NCI-H2171 treated with DMSO at 0.1 percent for 48 hours (cell line): ENCODE measurements at regions not wholly inside any gene's neighbourhood (a gene's known extent, or its start where the extent isn't known, plus 50 kb on each side); places are given as distances from the start of the nearest gene placed in this dataset.

Source experiments
- DNase-seq: peaks from one replicate; lab custom pipeline; 2025; lab: John Stamatoyannopoulos, UW

DNA sequence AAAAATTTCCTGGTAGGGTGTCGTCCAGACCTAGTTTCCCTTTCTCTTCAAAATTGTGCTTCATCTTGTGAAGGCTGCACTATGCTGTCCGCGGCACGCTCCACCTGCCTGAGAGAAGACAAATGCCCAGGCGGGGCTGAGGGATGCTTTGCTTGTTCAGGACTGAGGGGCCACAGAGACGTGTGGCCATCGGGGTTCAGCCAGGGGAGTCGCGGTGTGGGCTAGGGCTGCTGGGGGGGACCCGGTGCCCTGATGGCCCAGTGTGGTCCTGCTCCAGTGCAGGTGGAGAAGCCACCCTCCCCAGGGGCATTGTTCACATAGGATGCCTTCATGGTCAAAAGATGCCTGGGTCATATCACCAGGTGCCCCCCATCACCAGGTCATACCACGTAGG lies 107.8 kb upstream of the SHH start:
- no peak for DNase-seq

DNA sequence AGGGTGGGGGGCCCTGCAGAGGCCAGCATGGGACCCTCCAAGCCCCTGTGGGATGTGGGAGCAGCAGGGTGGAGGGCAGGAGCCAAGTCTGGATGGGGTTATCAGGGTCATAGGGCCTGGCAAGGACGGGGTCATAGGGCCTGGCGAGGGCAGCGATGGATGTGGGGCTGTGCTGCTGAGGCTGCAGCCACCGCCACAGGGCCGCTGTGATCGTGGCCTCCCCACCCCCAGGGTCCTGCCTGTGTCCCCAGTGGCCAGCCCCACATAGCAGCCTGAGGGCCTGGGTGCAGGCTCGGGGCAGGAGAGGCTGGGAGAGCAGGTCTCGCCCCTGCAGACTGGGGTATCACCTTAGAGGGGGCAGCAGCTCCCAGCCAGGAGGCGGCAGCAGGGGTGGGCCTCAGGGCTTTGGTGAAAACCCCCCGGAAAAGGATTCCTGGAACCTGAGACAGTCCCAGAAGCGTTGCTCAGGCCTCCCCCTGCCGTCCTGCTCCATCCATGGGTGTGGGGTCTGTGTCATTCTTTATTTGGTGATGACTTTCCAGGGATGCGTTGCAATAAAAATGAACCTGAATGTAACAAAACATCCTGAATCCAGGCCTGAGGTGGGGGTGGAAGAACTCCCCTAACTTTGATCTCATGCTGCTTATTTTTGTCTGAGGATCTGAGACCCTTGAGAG lies 107.3 kb upstream of the SHH start:
- no peak for DNase-seq

DNA sequence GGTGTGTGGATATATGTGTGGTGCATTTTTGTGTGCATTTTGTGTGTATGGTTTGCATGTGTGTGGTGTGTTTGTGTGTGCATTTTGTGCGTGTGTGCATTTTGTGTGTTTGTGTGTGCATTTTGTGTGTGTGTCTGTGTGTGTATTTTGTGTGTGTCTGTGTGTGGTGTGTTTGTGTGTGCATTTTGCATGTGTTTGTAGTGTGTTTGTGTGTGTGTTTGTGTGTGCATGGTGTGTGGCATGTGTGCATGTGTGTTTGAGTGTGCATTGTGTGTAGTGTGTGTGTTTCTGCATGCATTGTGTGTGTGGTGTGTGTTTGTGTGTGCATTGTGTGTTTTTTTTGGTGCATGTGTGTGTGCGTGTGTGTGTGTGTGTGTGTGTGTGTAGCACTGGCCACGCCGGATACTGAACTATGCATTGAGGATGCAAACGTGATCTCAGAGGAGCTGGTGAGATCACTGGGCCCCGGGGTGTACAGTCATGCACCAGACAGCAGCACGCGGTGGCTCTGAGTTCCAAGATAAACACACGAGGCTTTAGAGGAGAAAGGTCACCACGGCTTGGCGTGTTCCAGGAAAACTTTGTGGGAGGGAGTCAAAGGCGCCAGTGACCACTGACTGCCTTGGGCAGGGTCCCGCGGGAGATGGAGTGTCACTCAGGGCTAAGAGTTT lies 106.6 kb upstream of the SHH start:
- no peak for DNase-seq

DNA sequence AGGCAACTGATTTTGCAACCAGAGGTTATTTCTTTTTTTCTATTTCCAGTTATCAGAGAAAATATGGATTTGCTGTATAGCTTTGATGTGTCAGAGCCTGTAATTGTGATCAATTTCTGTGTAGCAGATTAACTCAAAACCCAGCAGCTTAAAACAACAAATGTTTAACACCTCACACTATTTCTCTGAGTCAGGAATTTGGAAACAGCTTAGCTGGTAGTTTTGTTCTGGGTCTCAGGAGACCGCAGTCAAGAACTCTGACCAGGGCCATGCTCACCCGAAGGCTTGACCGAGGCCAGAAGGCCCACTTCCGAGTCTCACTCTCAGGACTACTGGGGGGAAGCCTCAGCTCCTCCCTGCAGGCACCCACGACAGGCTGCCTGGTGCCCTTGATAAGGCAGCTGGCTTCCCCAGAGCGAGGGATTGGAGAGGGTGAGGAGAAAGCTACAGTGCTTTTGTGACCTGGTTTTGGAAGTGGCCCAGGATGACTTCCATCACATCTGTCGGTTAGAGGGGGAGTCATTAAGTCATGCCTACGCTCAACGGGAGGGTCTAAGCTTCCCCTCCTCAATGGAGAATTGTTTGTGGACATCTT lies 105.7 kb upstream of the SHH start:
- DNase-seq, result no peak

DNA sequence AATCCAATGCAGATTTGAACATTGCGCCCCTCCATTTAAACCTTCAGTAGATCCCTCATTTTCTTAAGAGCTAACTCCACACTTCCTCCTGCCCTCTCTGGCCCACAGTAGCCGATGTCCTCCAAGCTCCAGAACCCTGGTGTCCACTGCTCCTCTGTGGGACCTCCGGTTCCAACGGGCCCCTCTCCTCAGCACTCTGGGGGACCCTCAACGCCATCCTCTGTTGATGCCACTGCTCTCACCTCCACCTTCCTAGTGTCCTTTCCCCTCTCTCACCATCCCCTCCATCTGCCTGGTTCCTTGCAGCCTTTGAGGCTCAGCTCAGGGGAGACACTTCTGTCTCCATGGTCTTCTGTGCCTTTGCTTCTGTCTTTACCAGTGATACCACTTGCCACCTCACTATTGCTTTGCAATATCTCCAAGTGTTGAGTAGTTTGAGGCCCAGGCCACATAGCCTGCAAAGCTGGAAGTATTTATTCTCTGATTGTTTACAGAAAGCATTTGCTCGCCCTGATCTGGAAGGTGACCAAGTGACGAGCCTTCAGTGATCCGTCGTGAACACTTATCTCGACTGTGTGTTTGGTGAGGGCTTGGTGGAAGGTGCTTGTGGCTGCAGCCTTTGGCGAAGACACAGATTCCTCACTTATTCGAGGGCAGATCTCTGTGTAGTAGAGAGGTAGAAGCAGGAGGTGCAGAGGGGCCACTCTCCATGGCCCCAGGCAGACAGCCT lies 104.8 kb upstream of the SHH start:
- DNase-seq, result no peak

DNA sequence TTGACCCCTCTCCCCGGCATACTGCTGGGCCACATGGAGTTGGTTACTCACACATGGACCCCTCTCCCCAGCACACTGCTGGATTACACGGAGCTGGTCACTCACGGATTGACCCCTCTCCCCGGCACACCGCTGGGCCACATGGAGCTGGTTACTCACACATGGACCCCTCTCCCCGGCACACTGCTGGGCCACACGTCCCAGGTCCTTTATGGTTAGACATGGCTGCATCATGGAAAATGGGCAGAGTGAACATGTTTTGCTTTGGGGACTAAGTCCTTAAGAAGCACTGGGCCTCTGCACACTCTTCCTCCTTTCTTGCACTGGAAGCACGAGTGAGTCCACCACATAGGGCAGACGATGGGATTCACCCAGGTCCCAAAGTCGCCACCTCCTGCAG lies 102.1 kb upstream of the SHH start:
- DNase-seq, result no peak

DNA sequence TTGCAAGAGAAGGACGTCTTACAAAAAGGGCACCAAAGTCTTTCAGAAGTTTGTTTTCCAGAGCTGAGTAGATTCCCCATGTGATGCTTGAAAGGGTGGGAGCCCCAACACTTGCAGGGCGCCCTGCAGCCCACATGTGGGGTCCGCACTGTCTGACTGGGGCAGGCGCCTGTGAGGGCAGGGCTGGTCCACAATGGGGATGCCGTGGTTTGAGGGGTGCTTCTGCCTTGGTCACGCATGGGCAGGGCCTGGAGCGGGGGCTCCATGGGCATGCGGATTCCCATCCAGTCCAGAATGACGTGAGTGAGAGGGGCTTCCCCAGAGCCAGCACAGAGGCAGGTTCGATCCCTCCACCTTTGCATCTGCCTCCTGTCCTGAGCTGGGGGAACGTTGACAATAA lies 101.5 kb upstream of the SHH start:
- DNase-seq, result no peak

DNA sequence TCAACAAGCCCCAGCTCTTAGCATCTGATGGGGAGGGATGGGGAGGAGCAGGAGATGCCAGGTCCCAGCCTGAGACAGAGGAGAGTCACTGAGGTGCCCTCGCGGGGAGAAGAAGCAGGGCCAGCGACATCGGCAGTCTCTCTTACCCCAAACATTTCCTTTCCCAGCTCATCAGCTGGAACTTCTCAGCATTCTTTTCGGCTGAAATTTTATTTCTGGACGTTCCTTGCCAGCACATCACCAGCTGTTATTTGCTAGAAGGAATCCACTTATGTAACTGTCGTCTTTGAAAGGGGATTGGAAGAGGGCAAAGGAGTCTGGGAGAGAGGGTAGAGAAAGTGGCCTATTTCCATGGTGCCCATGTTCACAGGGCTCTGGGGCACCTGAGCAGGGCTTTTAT lies 101.0 kb upstream of the SHH start:
- no peak for DNase-seq

DNA sequence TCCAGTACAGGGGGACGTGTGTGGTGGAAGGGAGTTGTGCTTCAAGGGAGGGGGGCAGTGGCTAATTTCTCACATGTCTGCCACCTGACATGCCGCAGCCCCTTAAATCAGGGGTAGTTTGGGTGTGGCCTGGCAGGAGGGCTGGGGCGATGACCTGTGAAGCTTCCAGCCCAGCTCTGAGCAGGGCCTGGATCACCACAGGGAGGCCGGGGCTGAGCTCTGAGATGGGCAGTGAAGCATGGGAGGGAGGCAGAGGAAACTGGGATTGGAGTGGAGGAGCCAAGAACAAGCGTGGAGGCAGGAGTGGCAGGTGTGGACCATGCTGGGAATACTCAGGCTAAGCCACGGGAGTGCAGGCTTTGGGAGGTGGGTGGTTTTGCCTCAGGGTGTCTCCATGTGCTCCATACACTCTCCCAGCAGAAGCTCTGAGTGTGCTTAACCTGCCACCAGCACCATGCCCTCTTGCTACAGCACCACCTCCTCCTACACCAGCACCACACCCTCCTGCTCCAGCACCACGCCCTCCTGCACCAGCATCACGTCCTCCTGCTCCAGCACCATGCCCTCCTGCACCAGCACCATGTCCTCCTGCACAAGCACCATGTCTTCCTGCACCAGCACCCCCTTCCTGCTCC lies 99.3 kb upstream of the SHH start:
- no peak for DNase-seq

DNA sequence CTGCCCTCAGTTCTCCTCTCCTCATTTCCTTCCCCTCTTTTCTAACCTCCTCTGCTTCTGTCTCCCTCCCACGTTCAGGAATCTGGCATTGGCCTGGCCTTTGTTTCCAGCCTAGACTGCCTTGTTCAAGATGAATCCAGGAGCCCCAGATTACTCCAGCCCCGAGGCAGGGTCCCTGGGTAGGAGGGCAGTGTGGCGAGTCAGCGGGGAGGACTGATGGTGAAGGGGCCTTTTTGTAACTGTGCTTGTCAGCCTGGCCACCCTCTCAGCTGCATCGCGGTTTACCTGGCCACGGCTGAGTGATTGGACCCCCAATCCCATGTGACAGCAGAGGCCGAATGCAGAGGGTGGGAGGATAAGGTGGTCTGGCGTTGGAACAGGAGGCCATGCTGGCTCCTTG lies 96.1 kb upstream of the SHH start:
- no peak for DNase-seq

DNA sequence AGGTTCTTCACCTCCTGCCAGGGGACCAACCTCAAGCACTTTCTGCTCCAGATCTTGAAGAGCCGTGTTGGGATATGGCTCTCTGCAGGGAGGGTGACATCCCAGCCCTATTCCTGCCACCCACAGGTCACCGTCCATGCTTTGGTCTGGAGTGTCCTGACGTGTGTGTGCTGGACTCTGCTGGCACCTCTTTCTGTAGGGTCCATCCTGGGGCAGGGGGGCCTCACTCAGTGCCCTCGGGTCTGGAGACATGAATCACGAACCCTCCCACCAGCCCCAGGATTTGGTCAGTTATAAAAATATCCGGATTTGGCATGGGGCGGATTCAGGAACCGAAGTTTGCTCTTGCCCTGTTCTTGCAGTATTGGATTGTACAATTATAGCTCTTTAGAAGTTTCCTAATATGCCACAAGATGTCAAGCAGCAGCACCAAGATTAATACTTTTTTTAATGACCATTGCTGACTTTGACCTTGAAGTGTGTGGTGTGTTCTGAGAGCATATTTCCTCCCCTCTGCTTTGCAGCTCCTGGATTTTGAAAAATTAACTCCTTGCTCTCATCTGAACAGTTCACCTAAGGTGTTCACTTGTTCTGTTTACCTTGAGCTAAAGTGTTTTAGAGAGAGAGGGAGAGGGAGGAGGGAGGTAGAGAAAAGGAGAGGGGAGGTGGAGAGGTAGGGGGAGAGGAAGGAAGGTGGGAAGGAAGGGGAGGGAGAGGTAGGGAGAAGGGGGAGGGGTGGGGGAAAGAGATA lies 95.4 kb upstream of the SHH start:
- DNase-seq, result no peak

DNA sequence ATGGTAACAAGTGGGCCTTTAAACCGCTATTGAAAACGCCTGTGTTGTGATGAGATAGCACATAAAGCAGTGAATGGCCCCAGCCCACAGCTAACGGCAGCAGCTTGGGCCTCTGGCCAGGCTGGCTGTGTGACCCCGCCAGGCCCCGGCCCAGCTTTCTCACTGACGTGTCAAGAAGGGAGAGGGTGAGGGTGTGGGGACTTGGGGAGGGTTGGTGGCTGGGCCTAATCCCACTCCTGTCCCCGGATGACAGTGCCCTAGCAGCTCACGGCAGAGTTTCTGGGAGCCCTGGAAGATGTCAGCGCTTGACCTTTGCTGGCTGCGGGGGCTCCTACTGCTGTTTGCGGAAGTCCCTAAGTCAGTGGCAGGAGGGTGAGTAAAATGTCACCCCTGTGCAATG lies 88.9 kb upstream of the SHH start:
- no peak for DNase-seq

DNA sequence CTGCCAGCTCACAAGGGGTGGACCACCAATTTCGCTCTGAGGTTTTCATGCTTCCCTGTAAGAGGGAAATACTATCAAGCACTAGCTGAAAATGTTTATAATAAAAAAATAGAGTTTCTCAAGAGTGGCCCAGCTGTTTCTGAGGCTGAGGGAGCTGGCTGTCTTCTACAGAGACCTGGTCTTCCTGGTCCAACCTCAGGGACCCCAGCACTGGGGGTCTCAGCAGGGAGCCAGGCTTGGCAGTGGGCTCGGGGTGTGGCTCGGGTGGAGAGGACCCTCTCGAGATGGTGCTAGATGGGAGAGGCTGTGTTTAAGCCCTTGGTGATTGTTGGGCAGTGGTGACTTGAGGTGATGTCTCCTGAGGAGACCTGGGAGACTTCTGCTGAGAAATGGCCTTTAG lies 87.3 kb upstream of the SHH start:
- no peak for DNase-seq

DNA sequence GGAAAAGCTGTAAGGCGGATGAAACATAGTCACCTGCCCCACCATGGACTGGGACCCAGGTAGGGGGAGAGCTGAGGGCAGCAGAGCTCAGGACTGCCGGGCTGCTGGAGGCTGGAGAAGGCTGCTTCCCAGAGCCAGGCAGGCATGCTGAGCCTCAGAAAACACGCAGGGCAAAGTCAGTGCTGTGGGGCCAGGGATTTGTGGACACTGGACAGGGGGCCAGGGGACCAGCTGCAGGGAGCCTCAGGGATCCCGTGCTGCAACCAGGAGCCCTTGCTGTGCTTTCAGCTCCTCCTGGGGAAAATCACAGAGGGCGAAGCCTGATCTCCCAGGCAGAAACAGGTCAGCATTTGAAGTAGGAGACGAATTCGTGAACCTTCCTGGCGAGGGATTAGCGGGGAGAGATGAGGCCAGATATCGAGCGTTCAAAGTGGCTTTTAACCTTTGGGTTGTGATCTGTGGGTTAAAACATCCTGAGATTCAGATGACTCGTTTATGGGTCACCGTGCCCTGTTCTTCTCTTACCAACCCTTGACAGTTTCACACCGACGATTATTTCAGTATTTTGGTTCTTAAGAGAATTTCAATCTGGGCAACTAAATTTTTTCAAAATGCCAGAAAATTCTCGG lies 85.6 kb upstream of the SHH start:
- no peak for DNase-seq

DNA sequence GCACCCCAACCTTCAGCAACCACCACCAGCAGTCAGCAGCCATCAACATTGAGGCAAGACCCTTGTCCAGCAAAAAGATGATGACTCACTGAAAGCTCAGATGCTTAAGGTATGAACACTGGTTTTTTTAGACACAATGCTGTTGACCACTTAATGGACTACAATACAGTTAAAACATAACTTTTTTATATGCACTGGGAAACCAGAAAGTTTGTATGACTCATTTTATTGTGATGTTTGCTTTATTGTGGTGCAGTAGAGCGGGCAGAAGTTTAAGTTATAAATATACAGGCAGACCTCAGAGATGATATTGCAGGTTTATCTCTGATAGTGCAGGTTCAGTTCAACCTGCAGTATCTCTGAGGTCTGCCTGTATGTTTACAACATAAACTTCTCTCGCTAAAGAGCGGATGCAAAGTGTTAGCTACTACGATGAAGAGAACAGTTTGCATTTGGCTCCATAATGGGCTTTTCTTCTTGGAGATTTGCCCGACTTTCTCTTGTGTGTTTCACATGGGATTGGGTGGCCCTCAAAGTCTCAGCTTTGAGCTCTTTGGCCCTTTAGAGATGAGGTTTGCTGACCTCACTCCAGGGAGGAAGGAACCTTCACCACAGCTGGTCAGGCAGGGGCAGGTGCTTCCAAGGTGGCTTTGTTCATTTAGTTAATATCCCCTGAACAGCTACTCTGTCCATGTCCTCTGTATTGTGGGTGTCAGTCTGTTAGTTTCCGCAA lies 84.4 kb upstream of the SHH start:
- DNase-seq, result no peak

DNA sequence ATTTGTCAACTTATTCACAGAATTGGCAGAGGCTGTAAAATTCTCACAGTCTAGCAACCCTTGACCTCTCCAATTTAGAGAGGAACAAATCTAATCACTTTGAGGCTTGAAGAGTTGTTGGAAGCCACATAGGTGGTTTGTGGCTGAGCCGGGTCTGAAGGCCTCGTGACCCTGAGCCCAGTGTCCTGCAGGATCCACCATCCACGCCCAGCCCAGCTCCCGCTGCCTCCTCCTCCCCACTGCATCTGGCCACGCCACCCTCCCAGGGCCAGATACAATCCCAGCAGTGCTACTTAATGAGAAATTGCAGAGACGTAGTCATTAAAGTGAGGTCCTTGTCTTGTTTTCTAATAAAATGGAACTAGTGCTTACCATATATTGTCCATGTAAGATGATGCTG lies 81.4 kb upstream of the SHH start:
- DNase-seq, result no peak

DNA sequence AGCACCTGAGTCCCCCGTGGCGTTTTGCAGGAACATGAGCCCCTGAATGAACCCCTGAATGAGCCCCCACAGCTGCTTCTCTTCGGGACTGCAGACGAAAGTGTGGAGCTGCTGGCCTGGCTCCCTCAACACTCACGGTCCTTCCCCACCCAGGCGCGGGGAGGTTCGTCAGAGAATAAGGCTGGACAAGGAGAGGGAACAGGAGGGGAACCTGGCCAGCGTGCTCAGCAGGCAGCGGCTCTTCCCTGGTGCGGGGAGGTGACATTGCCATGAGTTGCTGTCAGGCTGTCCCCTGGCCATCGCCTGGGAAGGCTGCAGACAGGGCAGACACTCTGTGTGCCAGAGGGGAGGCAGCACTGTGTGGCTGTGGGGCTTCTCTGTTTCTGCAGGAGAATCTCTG lies 80.9 kb upstream of the SHH start:
- DNase-seq, result no peak

DNA sequence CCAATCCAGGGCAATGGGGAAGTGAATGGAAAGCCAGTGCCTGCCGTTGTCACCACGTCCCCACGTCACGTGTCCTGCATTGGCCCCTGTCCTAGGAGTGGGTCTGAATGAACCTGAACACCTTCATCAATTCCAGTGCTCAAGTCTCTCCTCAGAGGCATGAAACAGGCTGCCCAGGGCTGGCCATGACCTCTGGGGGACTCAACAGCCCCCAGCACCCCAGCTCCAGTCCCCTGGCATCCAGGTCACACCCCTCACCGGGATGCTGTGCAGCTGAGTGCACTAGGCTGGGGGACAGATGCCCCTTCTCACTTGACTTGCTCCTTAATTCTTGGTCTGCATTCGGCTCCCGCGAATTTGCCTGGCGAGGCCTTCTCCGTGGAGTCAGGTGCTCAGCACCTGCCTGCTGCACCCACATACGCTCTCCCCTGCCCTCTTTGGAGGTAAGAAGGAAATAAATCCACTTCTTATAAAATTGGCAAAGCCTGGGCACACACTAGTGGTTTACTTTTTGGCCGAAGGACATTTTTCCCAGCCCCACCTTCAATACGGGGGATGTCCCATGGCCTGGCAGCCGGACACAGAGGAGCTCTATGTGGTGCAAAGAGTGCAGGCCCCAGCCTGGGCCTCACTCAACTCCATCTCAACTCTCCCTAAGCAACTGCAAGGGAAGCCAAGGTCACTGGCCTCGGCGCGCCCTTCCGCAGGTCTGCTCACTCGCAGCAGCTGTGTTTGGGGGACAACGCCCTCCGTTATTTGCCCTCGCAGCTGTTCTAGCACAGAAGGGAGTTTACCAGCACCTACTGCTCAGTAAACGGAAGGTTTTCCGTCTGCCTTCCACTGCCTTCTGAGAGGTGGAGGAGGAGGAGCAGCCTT lies 77.6 kb upstream of the SHH start:
- DNase-seq, result no peak

DNA sequence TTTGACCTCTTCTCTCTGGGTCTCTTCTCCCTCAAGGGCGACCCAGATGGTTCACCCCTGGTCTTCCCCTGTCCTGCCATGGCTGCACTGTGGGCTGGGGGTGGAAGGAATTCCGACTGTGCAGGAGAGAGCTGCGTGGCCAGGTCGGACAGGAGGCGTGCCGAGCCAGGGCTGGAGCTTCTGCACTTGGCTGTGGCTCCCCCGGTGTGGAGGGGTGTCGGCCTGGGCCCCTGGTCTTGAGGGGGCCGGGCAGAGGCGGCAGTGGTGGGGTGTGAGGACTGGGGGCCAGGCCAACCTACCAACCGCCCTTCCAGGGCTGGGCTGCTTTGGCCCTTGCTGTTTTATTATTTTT lies 74.9 kb upstream of the SHH start:
- no peak for DNase-seq
